Neuronal stem cell (in vitro differentiated cells): ENCODE measurements at regions not wholly inside any gene's neighbourhood (a gene's known extent, or its start where the extent isn't known, plus 50 kb on each side); places are given as distances from the start of the nearest gene placed in this dataset.
"Not testable (repeated sequence)": the region's sequence is repeated elsewhere in the genome, so short reads cannot be mapped to it uniquely, and the experiment has no call there.

Experiments used
- DNase-seq: peaks from one replicate; pipeline ENCODE4 v3.0.0-alpha.2; 2013; ENCODE audit warnings: low spot score
- H2AFZ ChIP-seq: one replicate; pipeline ENCODE4 v1.6.1; 2013; ENCODE audit warnings: mild to moderate bottlenecking, low read length, inconsistent platforms
- H2AK5ac ChIP-seq: 2 replicates; pipeline ENCODE4 v1.6.1; 2013; ENCODE audit warnings: low read depth, mild to moderate bottlenecking, inconsistent platforms, low read length, moderate library complexity, mixed read lengths
- H2BK120ac ChIP-seq: 2 replicates; pipeline ENCODE4 v1.6.1; 2013; ENCODE audit warnings: low read depth, mild to moderate bottlenecking, inconsistent platforms, low read length, moderate library complexity, mixed read lengths
- H2BK12ac ChIP-seq: one replicate; pipeline ENCODE4 v1.6.1; 2013; ENCODE audit warnings: low read length, inconsistent platforms
- H2BK15ac ChIP-seq: 2 replicates; pipeline ENCODE4 v1.6.1; 2013; ENCODE audit warnings: mild to moderate bottlenecking, low read length, inconsistent platforms, mixed read lengths
- H2BK5ac ChIP-seq: one replicate; pipeline ENCODE4 v1.6.1; 2013; ENCODE audit warnings: inconsistent platforms, mild to moderate bottlenecking, low read length, moderate library complexity
- H3K14ac ChIP-seq: one replicate; pipeline ENCODE4 v1.6.1; 2013; ENCODE audit warnings: low read length, inconsistent platforms
- H3K18ac ChIP-seq: 2 replicates; pipeline ENCODE4 v1.6.1; 2013; ENCODE audit warnings: low read length, inconsistent platforms
- H3K23ac ChIP-seq: 2 replicates; pipeline ENCODE4 v1.6.1; 2013; ENCODE audit warnings: low read depth, mild to moderate bottlenecking, mixed read lengths, low read length, inconsistent platforms; ENCODE audit not compliant: poor library complexity
- H3K27ac ChIP-seq: replicated peaks from 3 replicates; pipeline ENCODE4 v1.5.1; 2013; ENCODE audit warnings: low read length, inconsistent platforms
- H3K27me3 ChIP-seq, 3 experiments: 2 replicates each; pipeline ENCODE4 v1.6.1; 2013; ENCODE audit warnings: low read length in 3 of 3, mild to moderate bottlenecking in 2 of 3, inconsistent platforms in 1 of 3, low read depth in 1 of 3, mixed read lengths in 1 of 3, moderate library complexity in 1 of 3; ENCODE audit not compliant: control insufficient read depth in 3 of 3, insufficient read depth in 3 of 3
- H3K36me3 ChIP-seq, 2 donors: replicated peaks in 1 of 2; 2 replicates each; pipeline ENCODE4 v1.6.1; 2013; ENCODE audit warnings: low read length in 2 of 2; ENCODE audit not compliant: control insufficient read depth in 2 of 2, insufficient read depth in 2 of 2
- H3K4ac ChIP-seq: 2 replicates; pipeline ENCODE4 v1.6.1; 2013; ENCODE audit warnings: inconsistent platforms, mild to moderate bottlenecking, low read length, moderate library complexity
- H3K4me1 ChIP-seq, 2 donors: 1 replicate in 1 of 2; 2 replicates in 1 of 2; pipeline ENCODE4 v1.6.1; 2013; ENCODE audit warnings: low read length in 2 of 2, low read depth in 1 of 2; ENCODE audit not compliant: control insufficient read depth in 2 of 2, insufficient read depth in 1 of 2
- H3K4me2 ChIP-seq: one replicate; pipeline ENCODE4 v1.6.1; 2013; ENCODE audit warnings: mild to moderate bottlenecking, low read length, inconsistent platforms; ENCODE audit not compliant: insufficient read depth, poor library complexity, severe bottlenecking
- H3K4me3 ChIP-seq, 2 donors: 2 replicates each; pipeline ENCODE4 v1.5.1; 2013; ENCODE audit warnings: low read length in 2 of 2, mild to moderate bottlenecking in 2 of 2, inconsistent platforms in 1 of 2, moderate library complexity in 1 of 2
- H3K79me1 ChIP-seq: one replicate; pipeline ENCODE4 v1.6.1; 2013; ENCODE audit warnings: low read depth, mild to moderate bottlenecking, inconsistent platforms, low read length, moderate library complexity
- H3K9ac ChIP-seq: one replicate; pipeline ENCODE4 v1.6.1; 2013; ENCODE audit warnings: mild to moderate bottlenecking, low read depth, low read length, inconsistent platforms; ENCODE audit not compliant: poor library complexity
- H3K9me3 ChIP-seq, 2 donors: replicated peaks in 1 of 2; 2 replicates each; pipeline versions ENCODE3 to v1.6.1; 2013; ENCODE audit warnings: low read length in 2 of 2, mild to moderate bottlenecking in 2 of 2, inconsistent platforms in 1 of 2, low read depth in 1 of 2, mixed read lengths in 1 of 2, moderate library complexity in 1 of 2; ENCODE audit not compliant: control insufficient read depth in 2 of 2, insufficient read depth in 1 of 2
- H4K8ac ChIP-seq: one replicate; pipeline ENCODE4 v1.6.1; 2013; ENCODE audit warnings: low read depth, mild to moderate bottlenecking, inconsistent platforms, low read length, moderate library complexity
- H4K91ac ChIP-seq: one replicate; pipeline ENCODE4 v1.6.1; 2013; ENCODE audit warnings: low read length, low read depth, mild to moderate bottlenecking, inconsistent platforms; ENCODE audit not compliant: poor library complexity
- WGBS, 2 donors: extraction: QIAGEN DNeasy Blood & Tissue Kit; methylation state at CpG; one replicate each; pipeline ENCODE4 v1.1.7; 2013; ENCODE audit warnings: missing lambda C conversion rate in 2 of 2, mixed read lengths in 1 of 2; ENCODE audit not compliant: insufficient read length in 2 of 2, insufficient replicate concordance in 1 of 2; ENCODE audit errors: extremely low coverage in 2 of 2; 5-methylcytosine and 5-hydroxymethylcytosine counted together

GRCh38 chr5:96560857-96561256, 101.3 kb upstream of the CAST start:
- not testable (repeated sequence) for H3K4me1 ChIP-seq

GRCh38 chr5:96562614-96563013, 99.6 kb upstream of the CAST start:
- Histone ChIP-seq H3K18ac (no peak overlapping the region), H3K27me3 (no peaks in the 10 kb centered on the region), H3K79me1 (no peaks in the 10 kb centered on the region), H2BK120ac (no peak overlapping the region), H3K14ac (no peak overlapping the region), H2BK12ac (no peak overlapping the region), H3K36me3 (no peaks in the 10 kb centered on the region), H2AFZ (no peak overlapping the region), H3K23ac (no peak overlapping the region), H3K4ac (no peak overlapping the region), H3K9ac (no peak overlapping the region), H2AK5ac (no peak overlapping the region), H4K91ac (no peak overlapping the region), H3K4me3 (no peak overlapping the region), H3K27ac (no peak overlapping the region), H3K9me3 (no peaks in the 10 kb centered on the region), H3K4me1 (peaks cover 0 to 2% of the 10 kb centered on the region in 2 donors), H4K8ac (no peak overlapping the region), H2BK5ac (no peak overlapping the region), H2BK15ac (no peak overlapping the region), H3K4me2 (no peak overlapping the region)
- DNase-seq = no peak

More at GRCh38 chr5:96560857-96561256, 101.3 kb upstream of the CAST start:
- not testable (repeated sequence) for H3K36me3 ChIP-seq, H3K79me1 ChIP-seq, H3K9ac ChIP-seq, H2BK5ac ChIP-seq, H4K8ac ChIP-seq, H3K4ac ChIP-seq, H3K4me2 ChIP-seq, H3K14ac ChIP-seq, H4K91ac ChIP-seq, H2BK15ac ChIP-seq, H2BK12ac ChIP-seq, H3K27me3 ChIP-seq, H3K4me3 ChIP-seq, H3K27ac ChIP-seq, H3K9me3 ChIP-seq, DNase-seq, H2AFZ ChIP-seq, H3K18ac ChIP-seq, H2AK5ac ChIP-seq, H3K23ac ChIP-seq, H2BK120ac ChIP-seq
- whole genome bisulfite sequencing, 2 donors = no CpG with 5 or more reads among the region's 2 CpGs

- Histone ChIP-seq H3K27me3 (no peaks in the 10 kb centered on the region), H2BK120ac (no peak overlapping the region), H3K4me2 (no peak overlapping the region), H3K23ac (no peak overlapping the region), H4K8ac (no peak overlapping the region), H2BK12ac (no peak overlapping the region), H3K79me1 (no peaks in the 10 kb centered on the region), H4K91ac (no peak overlapping the region), H3K36me3 (no peaks in the 10 kb centered on the region), H3K14ac (no peak overlapping the region), H3K18ac (no peak overlapping the region), H2BK5ac (no peak overlapping the region), H3K4me3 (no peak overlapping the region), H3K27ac (no peak overlapping the region), H2AFZ (no peak overlapping the region), H2BK15ac (no peak overlapping the region), H3K9me3 (no peaks in the 10 kb centered on the region), H2AK5ac (no peak overlapping the region), H3K9ac (no peak overlapping the region), H3K4ac (no peak overlapping the region), H3K4me1 (peaks cover under 1 to 2% of the 10 kb centered on the region in 2 donors)
- no peak for DNase-seq
- WGBS, 2 donors = no CpG with 5 or more reads among the region's 3 CpGs
Measured at GRCh38 chr5:96563816-96564215, 98.4 kb upstream of the CAST start.

GRCh38 chr5:96565582-96566265, 96.5 kb upstream of the CAST start:
- DNase-seq = no peak
- Histone ChIP-seq H4K91ac (no peak overlapping the region), H3K9ac (no peak overlapping the region), H4K8ac (no peak overlapping the region), H2AFZ (no peak overlapping the region), H2BK12ac (no peak overlapping the region), H2BK15ac (no peak overlapping the region), H3K4me1 (peaks cover 1 to 2% of the 10 kb centered on the region in 2 donors), H3K4ac (no peak overlapping the region), H3K18ac (no peak overlapping the region), H3K23ac (no peak overlapping the region), H2BK5ac (no peak overlapping the region), H3K9me3 (no peaks in the 10 kb centered on the region), H3K14ac (no peak overlapping the region), H3K36me3 (no peaks in the 10 kb centered on the region), H2BK120ac (no peak overlapping the region), H3K79me1 (no peaks in the 10 kb centered on the region), H3K27me3 (no peaks in the 10 kb centered on the region), H3K4me2 (no peak overlapping the region), H2AK5ac (no peak overlapping the region), H3K27ac (no peak overlapping the region), H3K4me3 (no peak overlapping the region)
- WGBS, 2 donors = no CpG with 5 or more reads among the region's 8 CpGs
